IMR-90 (cell line): ENCODE measurements at regions not wholly inside any gene's neighbourhood (a gene's known extent, or its start where the extent isn't known, plus 50 kb on each side); places are given as distances from the start of the nearest gene placed in this dataset.

Experiments used
- ATAC-seq: fragments of 200-7000 bp; cut with Tn5 transposase; 2 replicates; pipeline ENCODE4 v1.9.1; 2020; ENCODE audit warnings: low read depth, mild to moderate bottlenecking, moderate library complexity
- BruUV-seq: library from RNA; stranded (reverse); fragments of 400-500 nt; replicated peaks from 2 replicates; lab custom pipeline; 2021; lab: Mats Ljungman, UMichigan
- CTCF ChIA-PET: fragments of 300-600 bp; formaldehyde crosslinking; extraction: SDS; loops from one replicate; lab custom pipeline; 2021; ENCODE audit warnings: antibody characterized with exemption; lab: Yijun Ruan, JAX
- POLR2A ChIA-PET: fragments of 300-600 bp; sonication (Branson Sonifier 250); formaldehyde crosslinking; loops from one replicate; lab custom pipeline; 2022; ENCODE audit warnings: antibody characterized with exemption; ENCODE audit not compliant: unreplicated experiment; lab: Charles Lee
- DNase-seq: peaks from one replicate; pipeline ENCODE4 v3.0.0; 2013
- H2AFZ ChIP-seq: replicated peaks from 2 replicates; pipeline ENCODE3; 2013; ENCODE audit warnings: low read length, mild to moderate bottlenecking; ENCODE audit not compliant: poor library complexity
- H2AK5ac ChIP-seq: 2 replicates; pipeline ENCODE4 v1.6.1; 2013; ENCODE audit warnings: low read depth, low read length, inconsistent platforms
- H2AK9ac ChIP-seq: replicated peaks from 2 replicates; pipeline ENCODE3; 2013; ENCODE audit warnings: mild to moderate bottlenecking, low read depth, low read length, moderate library complexity; ENCODE audit not compliant: poor library complexity
- H2BK120ac ChIP-seq: 2 replicates; pipeline ENCODE4 v1.6.1; 2013; ENCODE audit warnings: low read depth, low read length, inconsistent platforms
- H2BK15ac ChIP-seq: 3 replicates; pipeline ENCODE4 v1.6.1; 2013; ENCODE audit warnings: low read depth, low read length, inconsistent platforms
- H2BK20ac ChIP-seq: 2 replicates; pipeline ENCODE4 v1.6.1; 2013; ENCODE audit warnings: low read depth, mild to moderate bottlenecking, inconsistent platforms, low read length, moderate library complexity
- H2BK5ac ChIP-seq: 2 replicates; pipeline ENCODE4 v1.6.1; 2013; ENCODE audit warnings: mild to moderate bottlenecking, low read depth, low read length, inconsistent platforms; ENCODE audit not compliant: poor library complexity, severe bottlenecking
- H3K14ac ChIP-seq: replicated peaks from 2 replicates; pipeline ENCODE4 v1.6.1; 2013; ENCODE audit warnings: low read depth, low read length, inconsistent platforms
- H3K18ac ChIP-seq: 2 replicates; pipeline ENCODE4 v1.6.1; 2013; ENCODE audit warnings: low read depth, low read length, control low read depth
- H3K23ac ChIP-seq: 2 replicates; pipeline ENCODE4 v1.6.1; 2013; ENCODE audit warnings: low read depth, low read length, inconsistent platforms
- H3K27ac ChIP-seq: 2 replicates; pipeline ENCODE4 v1.5.1; 2013; ENCODE audit warnings: mild to moderate bottlenecking, control low read depth, low read length; ENCODE audit not compliant: insufficient read depth
- H3K27me3 ChIP-seq: 2 replicates; pipeline ENCODE4 v1.6.1; 2013; ENCODE audit warnings: low read length; ENCODE audit not compliant: control insufficient read depth, insufficient read depth
- H3K36me3 ChIP-seq: 2 replicates; pipeline ENCODE4 v1.6.1; 2013; ENCODE audit warnings: low read length, mixed read lengths; ENCODE audit not compliant: control insufficient read depth, insufficient read depth
- H3K4ac ChIP-seq: 2 replicates; pipeline ENCODE4 v1.6.1; 2013; ENCODE audit warnings: low read depth, low read length, inconsistent platforms
- H3K4me1 ChIP-seq: 2 replicates; pipeline ENCODE4 v1.6.1; 2013; ENCODE audit warnings: low read length, mixed read lengths; ENCODE audit not compliant: control insufficient read depth, insufficient read depth
- H3K4me2 ChIP-seq: 2 replicates; pipeline ENCODE4 v1.6.1; 2013; ENCODE audit warnings: low read depth, mild to moderate bottlenecking, control low read depth, low read length, moderate library complexity
- H3K4me3 ChIP-seq: 2 replicates; pipeline ENCODE4 v1.5.1; 2013; ENCODE audit warnings: low read depth, mild to moderate bottlenecking, control low read depth, low read length, moderate library complexity; ENCODE audit not compliant: insufficient read depth
- H3K56ac ChIP-seq: 2 replicates; pipeline ENCODE4 v1.6.1; 2013; ENCODE audit warnings: low read length, inconsistent platforms; ENCODE audit not compliant: insufficient read depth; ENCODE audit errors: extremely low read depth
- H3K79me1 ChIP-seq, 2 experiments: 2 replicates each; pipeline ENCODE4 v1.6.1; 2013; ENCODE audit warnings: low read length in 2 of 2, inconsistent platforms in 1 of 2, low read depth in 1 of 2
- H3K9ac ChIP-seq: 2 replicates; pipeline ENCODE4 v1.6.1; 2013; ENCODE audit warnings: low read depth, low read length, control low read depth
- H3K9me1 ChIP-seq: 2 replicates; pipeline ENCODE4 v1.6.1; 2013; ENCODE audit warnings: low read length, inconsistent platforms; ENCODE audit not compliant: insufficient read depth
- H3K9me3 ChIP-seq: 2 replicates; pipeline ENCODE4 v1.6.1; 2013; ENCODE audit warnings: low read length; ENCODE audit not compliant: control insufficient read depth, insufficient read depth
- H4K20me1 ChIP-seq: 2 replicates; pipeline ENCODE4 v1.6.1; 2013; ENCODE audit warnings: low read length, inconsistent platforms; ENCODE audit not compliant: insufficient read depth
- H4K5ac ChIP-seq: 2 replicates; pipeline ENCODE4 v1.6.1; 2013; ENCODE audit warnings: mild to moderate bottlenecking, low read depth, low read length, control low read depth
- H4K8ac ChIP-seq, 2 experiments: 2 replicates each; pipeline ENCODE4 v1.6.1; 2013; ENCODE audit warnings: low read depth in 2 of 2, low read length in 2 of 2, control low read depth in 1 of 2, inconsistent platforms in 1 of 2
- H4K91ac ChIP-seq: 2 replicates; pipeline ENCODE4 v1.6.1; 2013; ENCODE audit warnings: low read depth, low read length, inconsistent platforms; ENCODE audit not compliant: insufficient read depth
- CEBPB ChIP-seq: IDR thresholded peaks from 2 replicates; pipeline ENCODE4 v1.6.1; 2012; ENCODE audit warnings: low read depth, low read length, improper control_type of control experiment
- ELK1 ChIP-seq: fragments of 150-350 bp; IDR thresholded peaks from 2 replicates; pipeline ENCODE4 v1.6.1; 2016; ENCODE audit warnings: low read depth, mild to moderate bottlenecking, low read length, moderate library complexity, borderline replicate concordance
- MAZ ChIP-seq: IDR thresholded peaks from 2 replicates; pipeline ENCODE4 v1.6.1; 2012; ENCODE audit warnings: low read depth, mild to moderate bottlenecking, low read length, improper control_type of control experiment, moderate library complexity, borderline replicate concordance
- NFE2L2 ChIP-seq: fragments of 150-350 bp; IDR thresholded peaks from 2 replicates; pipeline ENCODE4 v1.6.1; 2016; ENCODE audit warnings: low read depth, mild to moderate bottlenecking, low read length
- RAD21 ChIP-seq: IDR thresholded peaks from 2 replicates; pipeline ENCODE4 v1.6.1; 2012; ENCODE audit warnings: low read length, improper control_type of control experiment
- RCOR1 ChIP-seq: IDR thresholded peaks from 2 replicates; pipeline ENCODE4 v1.6.1; 2012; ENCODE audit warnings: mild to moderate bottlenecking, low read length, improper control_type of control experiment; ENCODE audit not compliant: insufficient replicate concordance
- WGBS, 2 experiments: methylation state at CpG; one replicate each; pipeline versions ENCODE4 v1.1.5 to v1.1.7; 2013; ENCODE audit warnings: missing lambda C conversion rate in 2 of 2; ENCODE audit not compliant: insufficient read length in 1 of 2; ENCODE audit errors: extremely low coverage in 2 of 2; 5-methylcytosine and 5-hydroxymethylcytosine counted together
- dilution Hi-C: fragments of 300-500 bp; cut with HindIII; formaldehyde crosslinking; loops from one replicate; pipeline ENCODE4 v1.14.3; 2018; ENCODE audit warnings: low sequenced_read_pairs; ENCODE audit not compliant: unreplicated experiment
- in situ Hi-C: fragments of 300-500 bp; cut with MboI; formaldehyde crosslinking; loops from 3 replicates; pipeline ENCODE4 v1.14.3; 2019; ENCODE audit warnings: low sequenced_read_pairs, inconsistent platforms, mixed read lengths
- intact Hi-C: fragments of 100-400 bp; cut with micrococcal nuclease; formaldehyde crosslinking; loops from 2 replicates; pipeline ENCODE4 v1.10.0; 2022
- TF ChIP-seq, protein P1 (sequence below): fragments of 150-350 bp; IDR thresholded peaks from 2 replicates; pipeline ENCODE4 v1.6.1; 2017; ENCODE audit warnings: mild to moderate bottlenecking, antibody characterized with exemption, low read length, low read depth

- Histone ChIP-seq H2BK20ac (no peak overlapping the region), H3K14ac (no peak overlapping the region), H3K4me2 (no peak overlapping the region), H3K4me1 (no peaks in the 10 kb centered on the region), H3K79me1 (no peaks in the 10 kb centered on the region), H4K8ac (no peak overlapping the region), H3K27me3 (no peaks in the 10 kb centered on the region), H3K9me3 (peaks cover 23% of the 10 kb centered on the region), H3K18ac (no peak overlapping the region), H3K4ac (no peak overlapping the region), H3K23ac (no peak overlapping the region), H3K36me3 (no peaks in the 10 kb centered on the region), H2BK120ac (no peak overlapping the region), H4K5ac (no peak overlapping the region), H3K27ac (no peak overlapping the region), H4K20me1 (no peaks in the 10 kb centered on the region), H3K4me3 (no peak overlapping the region), H2BK15ac (no peak overlapping the region), H2BK5ac (no peak overlapping the region), H2AFZ (no peak overlapping the region), H3K9ac (no peak overlapping the region), H3K56ac (no peak overlapping the region), H2AK5ac (no peak overlapping the region), H2AK9ac (no peak overlapping the region), H4K91ac (no peak overlapping the region), H3K9me1 (no peaks in the 10 kb centered on the region)
- no TSS peak for BruUV-seq
- intact Hi-C loops (no loop called here), dilution Hi-C loops (no loop called here), in situ Hi-C loops (no loop called here)
- ChIA-PET CTCF (no interaction called here), POLR2A (no interaction called here)
- 100% methylated on average over 1 of the region's 18 CpGs; no CpG with 5 or more reads in 1 of the 2 experiments for WGBS, 2 experiments
- no peak for TF ChIP-seq CEBPB
- TF ChIP-seq RCOR1 = no peak
- no peak for TF ChIP-seq MAZ
- no peak for TF ChIP-seq ELK1
- TF ChIP-seq, protein P1, sequence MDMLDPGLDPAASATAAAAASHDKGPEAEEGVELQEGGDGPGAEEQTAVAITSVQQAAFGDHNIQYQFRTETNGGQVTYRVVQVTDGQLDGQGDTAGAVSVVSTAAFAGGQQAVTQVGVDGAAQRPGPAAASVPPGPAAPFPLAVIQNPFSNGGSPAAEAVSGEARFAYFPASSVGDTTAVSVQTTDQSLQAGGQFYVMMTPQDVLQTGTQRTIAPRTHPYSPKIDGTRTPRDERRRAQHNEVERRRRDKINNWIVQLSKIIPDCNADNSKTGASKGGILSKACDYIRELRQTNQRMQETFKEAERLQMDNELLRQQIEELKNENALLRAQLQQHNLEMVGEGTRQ = no peak
- no peak for TF ChIP-seq RAD21
- no peak for TF ChIP-seq NFE2L2
- no peak for ATAC-seq
- DNase-seq = no peak
Observed at GRCh38 chr17:73759734-73760438, 115.6 kb upstream of the SDK2 start.
